Heart left ventricle (tissue), 13 donors: ENCODE measurements at regions not wholly inside any gene's neighbourhood (a gene's known extent, or its start where the extent isn't known, plus 50 kb on each side); places are given as distances from the start of the nearest gene placed in this dataset.

Experiments used
- POLR2A ChIP-seq, 2 donors: fragments of 450-650 bp; IDR thresholded peaks; one replicate each; pipeline ENCODE4 v1.6.1; 2017; ENCODE audit warnings: antibody characterized with exemption in 2 of 2, mild to moderate bottlenecking in 2 of 2, moderate library complexity in 2 of 2
- TF ChIP-seq, protein P1 (sequence below), 12 donors: fragments of 200-600 bp; sonication (generic) in 4 of 12; IDR thresholded peaks; one replicate each; pipeline versions ENCODE4 v1.5.0 to v1.8.0; 2018 to 2022; ENCODE audit warnings: antibody characterized with exemption in 12 of 12, mild to moderate bottlenecking in 5 of 12
- donor health status: ischemic (EF 13 %, LVEDD 7.1; RV severe dilation, severe dysfunction).
- donor health status: DM: no; HTN: yes; CAD: no.
- donor health status: DM: no; HTN: no; CAD: no.
- donor health status: ischemic (EF 25% LVEDD 6.9; RV normal size, moderate dysfunction).
- donor health status: ischemic (EF 25% LVEDD 5.7; RV mildly dilated, moderate dysfunction).
- donor health status: ischemic (EF 35%, LVEDD 5.7; RV mildly dilated, moderate dysfunction).
- donor health status: nonischemic (EF 11% LVEDD 7.7; RV severe dilation, severe dysfunction).
- donor health status: DM: yes; HTN: yes; CAD: no.
- donor health status: PGD.
- donor health status: ischemic (EF 29% LVEDD 5.4; RV normal size, mild dysfunction).
- donor health status: nonischemic (EF 23%, LVEDD 6.1; RV moderate dilation, normal function).

DNA sequence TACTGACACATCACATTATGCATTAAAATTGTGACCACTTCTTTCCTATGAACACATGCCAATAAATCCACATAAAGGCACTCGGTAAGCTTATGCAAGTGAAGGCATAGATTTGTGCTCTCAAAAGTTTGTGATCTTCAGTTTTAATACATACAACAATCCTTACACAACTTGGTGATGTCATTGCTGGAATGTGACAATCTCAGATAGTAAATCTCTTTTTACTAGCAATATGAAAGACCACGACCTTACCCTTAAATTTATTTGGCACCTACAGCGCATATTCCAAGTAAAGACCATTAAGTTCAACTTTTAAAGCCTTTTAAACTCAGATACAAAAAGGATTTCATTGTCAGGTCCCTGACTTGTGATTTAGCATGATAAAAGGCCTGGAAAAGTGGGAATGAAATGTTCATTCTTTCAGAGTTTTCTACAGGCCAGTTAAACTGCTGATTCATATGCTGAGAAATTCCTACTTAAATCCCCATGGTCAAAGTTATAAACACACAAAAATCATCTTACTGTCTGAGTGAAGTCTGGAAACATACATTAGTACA is 157.4 kb downstream of the SIPA1L2 start:
- TF ChIP-seq, protein P1, sequence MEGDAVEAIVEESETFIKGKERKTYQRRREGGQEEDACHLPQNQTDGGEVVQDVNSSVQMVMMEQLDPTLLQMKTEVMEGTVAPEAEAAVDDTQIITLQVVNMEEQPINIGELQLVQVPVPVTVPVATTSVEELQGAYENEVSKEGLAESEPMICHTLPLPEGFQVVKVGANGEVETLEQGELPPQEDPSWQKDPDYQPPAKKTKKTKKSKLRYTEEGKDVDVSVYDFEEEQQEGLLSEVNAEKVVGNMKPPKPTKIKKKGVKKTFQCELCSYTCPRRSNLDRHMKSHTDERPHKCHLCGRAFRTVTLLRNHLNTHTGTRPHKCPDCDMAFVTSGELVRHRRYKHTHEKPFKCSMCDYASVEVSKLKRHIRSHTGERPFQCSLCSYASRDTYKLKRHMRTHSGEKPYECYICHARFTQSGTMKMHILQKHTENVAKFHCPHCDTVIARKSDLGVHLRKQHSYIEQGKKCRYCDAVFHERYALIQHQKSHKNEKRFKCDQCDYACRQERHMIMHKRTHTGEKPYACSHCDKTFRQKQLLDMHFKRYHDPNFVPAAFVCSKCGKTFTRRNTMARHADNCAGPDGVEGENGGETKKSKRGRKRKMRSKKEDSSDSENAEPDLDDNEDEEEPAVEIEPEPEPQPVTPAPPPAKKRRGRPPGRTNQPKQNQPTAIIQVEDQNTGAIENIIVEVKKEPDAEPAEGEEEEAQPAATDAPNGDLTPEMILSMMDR (IDR thresholded peaks at IDR 0.05): no peak
- no peak for TF ChIP-seq POLR2A (IDR thresholded peaks at IDR 0.05)
